HAP-1 (cell line): ENCODE measurements at regions not wholly inside any gene's neighbourhood (a gene's known extent, or its start where the extent isn't known, plus 50 kb on each side); places are given as distances from the start of the nearest gene placed in this dataset.

Source experiments
- DNase-seq, 2 experiments: peaks; one replicate each; pipeline ENCODE4 v3.0.0-alpha.2; 2016 to 2020; ENCODE audit warnings: low spot score in 2 of 2
- H3K27me3 ChIP-seq: fragments of 250-450 bp; sonication (Bioruptor Pico); 2 replicates; pipeline ENCODE4 v1.5.1; 2020; ENCODE audit warnings: low read depth, mild to moderate bottlenecking, moderate library complexity
- H3K36me3 ChIP-seq: fragments of 250-450 bp; sonication (Bioruptor Pico); replicated peaks from 2 replicates; pipeline ENCODE4 v1.5.1; 2020; ENCODE audit warnings: mild to moderate bottlenecking
- H3K4me1 ChIP-seq: fragments of 250-450 bp; sonication (Bioruptor Pico); 2 replicates; pipeline ENCODE4 v1.5.1; 2020; ENCODE audit warnings: mild to moderate bottlenecking
- H3K4me3 ChIP-seq: fragments of 250-450 bp; sonication (Bioruptor Pico); 2 replicates; pipeline ENCODE4 v1.5.1; 2020; ENCODE audit warnings: mild to moderate bottlenecking, moderate library complexity
- H3K9me3 ChIP-seq: fragments of 250-450 bp; sonication (Bioruptor Pico); 2 replicates; pipeline ENCODE4 v1.5.1; 2020; ENCODE audit warnings: mild to moderate bottlenecking, moderate library complexity
- in situ Hi-C: fragments of 300-500 bp; cut with MboI; formaldehyde crosslinking; loops from 3 replicates; pipeline ENCODE4 v1.14.3; 2020; ENCODE audit warnings: low sequenced_read_pairs, inconsistent platforms, mixed read lengths

DNA sequence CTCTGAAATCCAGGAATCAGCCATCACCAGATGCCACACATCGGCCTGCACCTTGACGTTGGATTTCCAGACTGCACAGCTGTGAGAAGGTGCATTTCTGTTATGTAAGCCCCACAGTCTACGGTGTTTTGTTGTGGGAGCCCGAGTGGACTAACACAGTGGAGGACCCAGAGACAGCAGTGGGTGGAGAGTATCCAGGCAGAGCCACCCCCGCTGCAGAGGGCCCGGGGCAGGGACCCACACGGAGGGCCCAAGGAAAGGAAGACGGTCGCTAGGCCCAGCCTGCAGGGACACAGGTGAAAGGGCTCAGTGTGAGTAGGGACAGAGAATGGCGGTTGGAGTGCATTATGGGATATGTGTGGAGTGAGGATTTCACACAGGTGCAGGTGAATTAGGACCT, 288.3 kb upstream of the AJAP1 start:
- Histone ChIP-seq H3K27me3 (no peaks in the 10 kb centered on the region), H3K4me3 (no peak overlapping the region), H3K36me3 (no peaks in the 10 kb centered on the region), H3K9me3 (no peaks in the 10 kb centered on the region), H3K4me1 (no peaks in the 10 kb centered on the region)
- in situ Hi-C loops: no loop called here
- no peak for DNase-seq

DNA sequence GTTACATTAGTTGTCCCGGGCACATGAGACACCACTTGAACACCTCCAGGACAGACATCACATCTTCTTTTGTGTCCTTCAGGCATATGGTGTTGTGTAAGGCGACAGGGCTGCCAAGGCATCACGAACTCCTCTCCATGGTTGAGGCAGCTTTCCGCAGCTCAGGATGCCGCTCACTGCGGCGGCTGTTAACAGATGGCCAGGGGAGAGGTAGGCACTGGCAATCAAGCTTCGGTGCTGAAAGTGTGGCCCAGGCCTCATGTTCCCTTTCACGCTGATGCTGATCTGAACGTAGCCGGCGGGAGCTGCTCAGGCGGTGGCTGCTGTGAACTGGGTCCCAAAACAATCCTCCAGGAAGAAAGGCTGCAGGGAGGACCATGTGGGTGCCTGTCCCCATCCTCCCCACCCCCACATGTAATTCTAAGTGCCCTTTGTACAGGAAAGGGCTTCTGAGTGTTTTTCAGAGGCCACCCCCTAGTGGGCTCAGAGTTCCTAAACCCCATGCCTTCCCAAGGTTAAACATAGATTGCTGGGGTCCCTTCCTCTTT, 287.1 kb upstream of the AJAP1 start:
- Histone ChIP-seq H3K27me3 (no peaks in the 10 kb centered on the region), H3K4me1 (no peaks in the 10 kb centered on the region), H3K9me3 (no peaks in the 10 kb centered on the region), H3K36me3 (no peaks in the 10 kb centered on the region), H3K4me3 (no peak overlapping the region)
- in situ Hi-C loops: no loop called here
- DNase-seq: no peak

DNA sequence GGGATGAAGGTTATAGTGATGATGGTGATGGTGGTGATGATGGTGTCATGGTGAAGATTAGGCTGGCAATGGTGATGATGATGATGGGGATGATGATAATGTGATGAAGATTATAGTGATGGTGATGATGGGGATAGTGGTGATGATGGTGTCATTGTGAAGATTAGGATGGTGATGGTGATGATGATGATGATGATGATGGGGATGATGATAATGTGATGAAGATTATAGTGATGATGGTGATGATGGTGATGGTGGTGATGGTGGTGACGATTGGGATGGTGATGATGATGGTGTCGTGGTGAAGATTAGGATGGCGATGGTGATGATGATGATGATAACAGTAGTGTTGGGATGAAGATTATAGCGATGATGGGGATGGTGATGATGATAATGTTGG, 285.1 kb upstream of the AJAP1 start:
- in situ Hi-C loops: no loop called here
- no peaks in the 10 kb centered on the region for H3K9me3 ChIP-seq
- no peaks in the 10 kb centered on the region for H3K36me3 ChIP-seq
- no peaks in the 10 kb centered on the region for H3K4me1 ChIP-seq
- DNase-seq: no peak
- no peaks in the 10 kb centered on the region for H3K27me3 ChIP-seq
- no peak overlapping the region for H3K4me3 ChIP-seq

DNA sequence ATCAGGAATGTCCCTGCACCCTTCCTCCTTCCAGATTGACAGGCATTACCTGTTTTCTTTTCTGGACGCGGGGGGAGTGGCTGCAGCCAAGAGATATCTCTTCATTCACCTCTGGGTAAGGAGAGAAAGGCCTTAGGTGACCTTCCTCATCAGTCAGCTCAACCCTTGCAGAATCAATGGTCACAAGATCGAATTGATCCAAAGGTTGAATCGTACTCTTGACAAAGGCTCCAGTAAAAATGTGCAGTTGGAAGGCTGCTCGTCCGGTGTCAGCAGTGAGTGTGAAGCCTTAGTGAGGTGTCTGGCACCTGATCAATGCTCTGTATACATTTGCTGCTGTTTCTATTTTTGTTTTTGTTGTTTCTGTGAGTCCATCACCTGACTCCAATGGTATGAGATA, 282.6 kb upstream of the AJAP1 start:
- in situ Hi-C loops: no loop called here
- H3K36me3 ChIP-seq: no peaks in the 10 kb centered on the region

DNA sequence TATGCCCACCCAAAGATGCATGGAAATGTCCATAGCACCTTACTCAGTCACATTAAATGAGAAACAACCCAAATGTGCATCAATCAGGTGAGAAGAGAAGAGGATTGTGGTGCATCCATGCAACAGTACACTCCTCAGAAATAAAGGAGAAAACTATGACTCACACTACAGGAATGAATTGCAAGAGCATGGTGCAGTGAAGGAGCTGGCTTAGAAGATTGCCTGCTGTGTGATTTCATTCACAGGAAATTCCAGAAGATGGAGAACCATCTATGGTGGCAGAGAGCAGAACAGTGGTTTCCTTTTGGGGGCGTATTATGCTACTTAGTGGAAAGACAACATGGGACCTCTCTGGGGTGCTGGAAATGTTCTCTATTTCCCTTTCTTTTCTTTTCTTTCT, 278.6 kb upstream of the AJAP1 start:
- in situ Hi-C loops: no loop called here

More for the DNA sequence above, 282.6 kb upstream of the AJAP1 start:
- Histone ChIP-seq H3K4me3 (no peak overlapping the region), H3K27me3 (no peaks in the 10 kb centered on the region), H3K4me1 (no peaks in the 10 kb centered on the region), H3K9me3 (no peaks in the 10 kb centered on the region)
- DNase-seq: no peak

DNA sequence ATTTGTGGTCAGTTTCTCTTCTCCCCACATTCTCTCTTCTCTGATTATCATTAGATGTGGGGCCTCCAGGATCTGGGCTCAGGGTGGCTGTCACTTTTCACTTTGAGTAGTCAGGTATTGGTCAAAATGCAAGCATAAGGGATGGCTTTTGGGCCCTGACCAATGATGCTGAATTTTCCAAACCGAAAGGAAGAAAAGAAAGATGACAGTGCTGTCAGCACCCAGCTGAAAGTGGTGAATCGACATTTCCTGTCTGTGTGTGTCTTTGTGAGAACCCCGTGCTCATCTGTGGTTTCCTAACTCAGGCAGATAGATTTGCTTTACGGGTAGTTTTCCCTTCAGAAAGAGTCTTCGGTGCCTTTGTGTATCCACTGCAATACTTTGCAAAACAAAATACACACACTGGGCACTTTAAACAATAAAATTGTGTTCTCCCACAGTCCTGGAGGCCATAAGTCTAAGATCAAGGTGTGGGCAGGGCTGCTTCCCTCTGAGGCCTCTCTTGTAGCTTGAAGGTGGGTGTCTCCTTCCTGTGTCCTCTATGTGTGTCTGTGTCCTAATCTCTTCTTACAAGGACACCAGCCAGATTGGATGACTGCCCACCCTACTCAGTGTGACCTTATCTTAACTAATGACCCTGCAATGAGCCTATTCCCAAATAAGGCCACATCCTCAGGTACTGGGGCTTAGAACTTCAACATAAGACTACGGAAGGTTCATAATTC, 274.8 kb upstream of the AJAP1 start:
- DNase-seq: no peak
- Histone ChIP-seq H3K9me3 (no peaks in the 10 kb centered on the region), H3K4me1 (no peaks in the 10 kb centered on the region), H3K36me3 (no peaks in the 10 kb centered on the region), H3K27me3 (no peaks in the 10 kb centered on the region), H3K4me3 (no peak overlapping the region)
- in situ Hi-C loops: no loop called here

More for the DNA sequence above, 278.6 kb upstream of the AJAP1 start:
- Histone ChIP-seq H3K4me3 (no peak overlapping the region), H3K9me3 (no peaks in the 10 kb centered on the region), H3K36me3 (no peaks in the 10 kb centered on the region), H3K27me3 (no peaks in the 10 kb centered on the region), H3K4me1 (no peaks in the 10 kb centered on the region)
- DNase-seq: no peak

DNA sequence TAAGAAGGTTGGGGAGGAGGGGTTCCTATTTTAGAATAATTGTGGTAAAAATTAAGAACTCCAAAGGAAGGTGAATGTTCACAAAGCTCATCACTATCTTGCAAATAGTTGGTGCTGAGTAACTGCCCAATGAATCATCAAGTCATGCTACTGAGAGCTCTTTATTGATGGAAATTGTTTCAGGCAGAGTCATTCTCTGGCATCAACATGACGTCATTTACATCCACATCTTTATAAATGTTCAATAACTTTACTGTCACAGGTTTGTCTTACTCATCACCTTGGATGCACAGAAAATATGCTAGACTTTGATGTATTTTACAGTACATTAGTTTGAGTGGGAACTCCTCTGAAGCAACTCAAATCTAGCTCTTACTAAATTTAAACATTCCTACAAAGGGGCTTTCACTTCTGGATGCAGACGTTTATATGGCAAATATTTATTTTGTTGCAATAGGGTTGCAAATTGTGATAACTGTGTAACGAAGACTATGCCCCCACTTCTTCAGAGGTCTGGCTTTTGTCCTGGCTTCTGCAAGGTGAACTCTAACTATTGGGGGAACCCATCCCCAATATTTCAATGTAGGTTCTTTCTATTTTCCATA, 273.7 kb upstream of the AJAP1 start:
- in situ Hi-C loops: no loop called here

DNA sequence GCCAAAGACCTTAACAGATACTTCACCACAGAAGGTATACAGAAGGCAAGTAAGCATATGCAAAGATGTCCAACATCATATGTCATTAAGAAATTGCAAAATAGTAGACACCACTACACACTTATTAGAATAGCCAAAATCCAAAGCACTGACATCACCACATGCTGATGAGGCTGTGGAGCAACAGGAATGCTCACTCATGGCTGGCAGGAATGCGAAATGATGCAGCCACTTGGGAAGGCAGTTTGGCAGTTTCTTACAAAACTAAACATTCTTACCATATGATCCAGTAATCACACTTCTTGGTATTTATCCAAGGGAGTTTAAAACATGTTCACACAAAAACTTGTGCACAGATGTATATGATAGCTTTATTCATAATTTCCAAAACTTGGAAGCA, 261.2 kb upstream of the AJAP1 start:
- no peaks in the 10 kb centered on the region for H3K4me1 ChIP-seq
- in situ Hi-C loops: loop anchor here (10.0 kb wide), 1 partner anchor 58 kb away; no protein-coding TSS in a partner anchor
- H3K4me3 ChIP-seq: no peak overlapping the region
- 0 out of 2 replicates have a peak, but pooled peaks cover 2% of the 10 kb centered on the region for H3K9me3 ChIP-seq
- H3K27me3 ChIP-seq: no peaks in the 10 kb centered on the region
- DNase-seq: no peak
- no peaks in the 10 kb centered on the region for H3K36me3 ChIP-seq

More for the DNA sequence above, 273.7 kb upstream of the AJAP1 start:
- Histone ChIP-seq H3K4me1 (no peaks in the 10 kb centered on the region), H3K9me3 (no peaks in the 10 kb centered on the region), H3K27me3 (no peaks in the 10 kb centered on the region), H3K4me3 (no peak overlapping the region), H3K36me3 (no peaks in the 10 kb centered on the region)
- no peak for DNase-seq

DNA sequence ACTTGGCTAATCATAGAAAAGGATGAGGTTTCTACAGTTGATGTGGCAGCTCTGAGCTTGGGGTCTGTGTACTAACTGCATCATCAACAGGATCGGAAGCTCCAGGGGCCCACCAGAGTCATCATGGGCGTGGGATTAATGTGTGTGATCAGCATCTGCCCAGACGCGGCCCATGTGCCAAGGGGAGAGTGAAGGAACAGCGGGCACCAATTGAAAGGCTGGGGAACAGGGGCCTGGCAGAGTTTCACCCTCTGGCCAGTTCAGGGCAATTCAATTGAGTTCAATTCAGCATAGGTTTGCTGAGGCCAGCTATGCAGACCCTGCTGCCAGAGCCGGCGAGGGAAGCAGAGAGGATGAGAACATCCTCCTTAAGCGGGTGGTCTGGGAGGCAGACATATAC, 260.0 kb upstream of the AJAP1 start:
- Histone ChIP-seq H3K4me3 (no peak overlapping the region), H3K9me3 (0 out of 2 replicates have a peak, but pooled peaks cover 2% of the 10 kb centered on the region), H3K36me3 (no peaks in the 10 kb centered on the region), H3K4me1 (no peaks in the 10 kb centered on the region), H3K27me3 (no peaks in the 10 kb centered on the region)
- DNase-seq: no peak
- in situ Hi-C loops: loop anchor here (10.0 kb wide), 1 partner anchor 60 kb away; no protein-coding TSS in a partner anchor

DNA sequence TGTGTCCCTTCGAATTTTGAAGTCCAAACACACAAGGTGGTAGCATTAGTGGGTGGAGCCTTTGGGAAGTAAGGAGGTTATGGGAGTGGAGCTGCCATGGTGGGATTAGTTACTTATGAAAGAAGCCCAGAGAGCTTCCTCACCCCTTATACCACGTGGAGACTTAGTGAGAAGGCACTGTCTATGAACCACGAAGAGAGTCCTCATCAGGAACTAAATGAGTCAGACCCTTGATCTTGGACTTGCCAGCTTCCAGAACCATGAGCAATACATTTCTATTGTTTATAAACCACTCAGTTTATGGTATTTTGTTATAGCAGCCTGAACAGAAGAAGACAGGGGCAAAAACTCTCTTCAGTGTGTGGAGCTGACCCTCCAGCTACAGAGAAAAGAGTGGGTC, 259.3 kb upstream of the AJAP1 start:
- H3K4me1 ChIP-seq: no peaks in the 10 kb centered on the region
- H3K36me3 ChIP-seq: no peaks in the 10 kb centered on the region
- no peaks in the 10 kb centered on the region for H3K27me3 ChIP-seq
- H3K4me3 ChIP-seq: no peak overlapping the region
- 0 out of 2 replicates have a peak, but pooled peaks cover 2% of the 10 kb centered on the region for H3K9me3 ChIP-seq
- in situ Hi-C loops: loop anchor here (10.0 kb wide), 1 partner anchor 60 kb away; no protein-coding TSS in a partner anchor
- DNase-seq: no peak

DNA sequence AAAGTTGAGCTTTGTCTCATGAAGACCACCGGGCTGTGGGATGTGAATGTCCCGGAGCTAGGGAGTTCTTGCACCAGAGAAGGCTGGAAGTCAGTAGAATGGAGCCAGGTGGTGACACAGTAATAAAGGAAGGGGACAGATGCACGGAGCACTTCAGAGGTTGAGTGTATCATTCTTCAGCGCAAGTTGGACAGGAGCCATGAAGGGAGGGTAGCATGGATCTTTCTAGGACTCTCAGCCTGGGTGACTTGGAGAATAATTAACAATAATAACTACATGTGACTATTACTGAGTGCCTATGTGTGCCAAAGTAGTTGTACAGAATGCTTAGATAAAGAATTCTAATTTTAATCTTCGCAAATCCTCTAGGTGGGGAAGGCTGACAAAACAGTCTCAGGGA, 258.7 kb upstream of the AJAP1 start:
- Histone ChIP-seq H3K36me3 (no peaks in the 10 kb centered on the region), H3K4me1 (no peaks in the 10 kb centered on the region), H3K9me3 (0 out of 2 replicates have a peak, but pooled peaks cover 2% of the 10 kb centered on the region), H3K27me3 (no peaks in the 10 kb centered on the region), H3K4me3 (no peak overlapping the region)
- no peak for DNase-seq
- in situ Hi-C loops: loop anchor here (10.0 kb wide), 1 partner anchor 61 kb away; no protein-coding TSS in a partner anchor

DNA sequence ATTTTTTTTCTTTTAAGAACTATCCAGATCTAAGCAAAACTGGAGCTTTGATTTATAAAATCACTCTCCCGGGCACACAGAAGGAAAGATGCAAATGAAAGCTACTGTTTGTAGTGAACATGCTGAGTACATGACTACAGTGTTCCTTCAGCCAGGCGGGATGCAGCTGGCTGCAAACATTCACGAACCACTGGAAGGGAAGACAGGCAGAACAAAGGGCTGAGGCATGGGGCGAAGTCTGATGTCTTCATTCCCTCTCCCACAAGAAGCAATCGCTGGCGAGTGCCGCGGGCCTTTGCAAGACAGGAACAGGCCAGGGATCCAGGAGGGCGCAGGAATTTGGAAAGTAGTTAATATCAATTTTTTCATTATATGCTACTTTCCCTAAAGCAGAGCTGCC, 257.9 kb upstream of the AJAP1 start:
- Histone ChIP-seq H3K27me3 (no peaks in the 10 kb centered on the region), H3K36me3 (no peaks in the 10 kb centered on the region), H3K4me3 (no peak overlapping the region), H3K9me3 (0 out of 2 replicates have a peak, but pooled peaks cover 2% of the 10 kb centered on the region), H3K4me1 (no peaks in the 10 kb centered on the region)
- in situ Hi-C loops: loop anchor here (10.0 kb wide), 1 partner anchor 62 kb away; no protein-coding TSS in a partner anchor
- DNase-seq: no peak

DNA sequence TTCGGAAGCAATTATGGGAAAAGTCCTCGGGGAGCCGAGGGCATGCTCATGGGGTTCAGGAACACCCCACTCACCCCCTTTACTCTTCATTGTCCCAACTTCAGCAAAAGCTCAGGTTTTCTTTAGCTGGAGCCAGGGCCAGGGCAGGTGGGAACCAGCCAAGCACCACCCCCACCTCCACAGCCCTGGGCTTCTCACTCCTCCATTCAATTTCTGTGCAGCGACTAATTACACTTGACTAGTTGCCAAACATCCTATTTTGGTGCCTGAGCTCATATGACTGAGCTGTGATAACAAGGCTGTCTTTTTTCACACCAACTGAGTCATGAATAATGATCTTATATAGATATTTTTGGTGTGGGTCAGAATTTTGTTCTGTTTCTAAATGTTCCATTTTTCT, 257.2 kb upstream of the AJAP1 start:
- Histone ChIP-seq H3K36me3 (no peaks in the 10 kb centered on the region), H3K9me3 (no peaks in the 10 kb centered on the region), H3K4me1 (no peaks in the 10 kb centered on the region), H3K27me3 (no peaks in the 10 kb centered on the region), H3K4me3 (no peak overlapping the region)
- DNase-seq: no peak
- in situ Hi-C loops: loop anchor here (10.0 kb wide), 1 partner anchor 62 kb away; no protein-coding TSS in a partner anchor

DNA sequence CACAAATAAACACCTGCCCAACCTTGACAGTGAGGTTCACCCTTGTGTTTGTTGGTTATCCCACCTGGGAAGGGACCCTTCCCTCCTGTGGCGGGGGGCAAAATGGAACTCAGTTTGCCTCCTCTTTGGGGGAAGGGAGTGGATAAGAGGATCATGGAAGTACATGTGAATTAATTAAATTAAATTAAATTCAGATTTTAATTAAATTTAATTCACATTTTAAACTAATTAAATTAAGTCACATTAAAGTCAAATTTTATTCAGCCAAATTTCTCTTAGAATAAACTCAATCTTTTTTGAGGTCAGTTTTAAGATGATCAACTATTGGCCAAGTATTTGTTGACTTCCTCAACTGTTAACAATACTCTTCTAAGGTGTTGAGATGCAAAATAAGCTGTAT, 252.4 kb upstream of the AJAP1 start:
- no peaks in the 10 kb centered on the region for H3K36me3 ChIP-seq
- H3K4me3 ChIP-seq: no peak overlapping the region
- no peaks in the 10 kb centered on the region for H3K27me3 ChIP-seq
- no peaks in the 10 kb centered on the region for H3K9me3 ChIP-seq
- in situ Hi-C loops: no loop called here
- no peak for DNase-seq
- H3K4me1 ChIP-seq: no peaks in the 10 kb centered on the region
